IMR-90 (cell line): ENCODE measurements at regions not wholly inside any gene's neighbourhood (a gene's known extent, or its start where the extent isn't known, plus 50 kb on each side); places are given as distances from the start of the nearest gene placed in this dataset.

Experiments
- ATAC-seq: fragments of 200-7000 bp; cut with Tn5 transposase; 2 replicates; pipeline ENCODE4 v1.9.1; 2020; ENCODE audit warnings: low read depth, mild to moderate bottlenecking, moderate library complexity
- BruUV-seq: library from RNA; stranded (reverse); fragments of 400-500 nt; replicated peaks from 2 replicates; lab custom pipeline; 2021; lab: Mats Ljungman, UMichigan
- CTCF ChIA-PET: fragments of 300-600 bp; formaldehyde crosslinking; extraction: SDS; loops from one replicate; lab custom pipeline; 2021; ENCODE audit warnings: antibody characterized with exemption; lab: Yijun Ruan, JAX
- POLR2A ChIA-PET: fragments of 300-600 bp; sonication (Branson Sonifier 250); formaldehyde crosslinking; loops from one replicate; lab custom pipeline; 2022; ENCODE audit warnings: antibody characterized with exemption; ENCODE audit not compliant: unreplicated experiment; lab: Charles Lee
- DNase-seq: peaks from one replicate; pipeline ENCODE4 v3.0.0; 2013
- H2AFZ ChIP-seq: replicated peaks from 2 replicates; pipeline ENCODE3; 2013; ENCODE audit warnings: low read length, mild to moderate bottlenecking; ENCODE audit not compliant: poor library complexity
- H2AK5ac ChIP-seq: 2 replicates; pipeline ENCODE4 v1.6.1; 2013; ENCODE audit warnings: low read depth, low read length, inconsistent platforms
- H2AK9ac ChIP-seq: replicated peaks from 2 replicates; pipeline ENCODE3; 2013; ENCODE audit warnings: mild to moderate bottlenecking, low read depth, low read length, moderate library complexity; ENCODE audit not compliant: poor library complexity
- H2BK120ac ChIP-seq: 2 replicates; pipeline ENCODE4 v1.6.1; 2013; ENCODE audit warnings: low read depth, low read length, inconsistent platforms
- H2BK15ac ChIP-seq: 3 replicates; pipeline ENCODE4 v1.6.1; 2013; ENCODE audit warnings: low read depth, low read length, inconsistent platforms
- H2BK20ac ChIP-seq: 2 replicates; pipeline ENCODE4 v1.6.1; 2013; ENCODE audit warnings: low read depth, mild to moderate bottlenecking, inconsistent platforms, low read length, moderate library complexity
- H2BK5ac ChIP-seq: 2 replicates; pipeline ENCODE4 v1.6.1; 2013; ENCODE audit warnings: mild to moderate bottlenecking, low read depth, low read length, inconsistent platforms; ENCODE audit not compliant: poor library complexity, severe bottlenecking
- H3K14ac ChIP-seq: replicated peaks from 2 replicates; pipeline ENCODE4 v1.6.1; 2013; ENCODE audit warnings: low read depth, low read length, inconsistent platforms
- H3K18ac ChIP-seq: 2 replicates; pipeline ENCODE4 v1.6.1; 2013; ENCODE audit warnings: low read depth, low read length, control low read depth
- H3K23ac ChIP-seq: 2 replicates; pipeline ENCODE4 v1.6.1; 2013; ENCODE audit warnings: low read depth, low read length, inconsistent platforms
- H3K27ac ChIP-seq: 2 replicates; pipeline ENCODE4 v1.5.1; 2013; ENCODE audit warnings: mild to moderate bottlenecking, control low read depth, low read length; ENCODE audit not compliant: insufficient read depth
- H3K27me3 ChIP-seq: 2 replicates; pipeline ENCODE4 v1.6.1; 2013; ENCODE audit warnings: low read length; ENCODE audit not compliant: control insufficient read depth, insufficient read depth
- H3K36me3 ChIP-seq: 2 replicates; pipeline ENCODE4 v1.6.1; 2013; ENCODE audit warnings: low read length, mixed read lengths; ENCODE audit not compliant: control insufficient read depth, insufficient read depth
- H3K4ac ChIP-seq: 2 replicates; pipeline ENCODE4 v1.6.1; 2013; ENCODE audit warnings: low read depth, low read length, inconsistent platforms
- H3K4me1 ChIP-seq: 2 replicates; pipeline ENCODE4 v1.6.1; 2013; ENCODE audit warnings: low read length, mixed read lengths; ENCODE audit not compliant: control insufficient read depth, insufficient read depth
- H3K4me2 ChIP-seq: 2 replicates; pipeline ENCODE4 v1.6.1; 2013; ENCODE audit warnings: low read depth, mild to moderate bottlenecking, control low read depth, low read length, moderate library complexity
- H3K4me3 ChIP-seq: 2 replicates; pipeline ENCODE4 v1.5.1; 2013; ENCODE audit warnings: low read depth, mild to moderate bottlenecking, control low read depth, low read length, moderate library complexity; ENCODE audit not compliant: insufficient read depth
- H3K56ac ChIP-seq: 2 replicates; pipeline ENCODE4 v1.6.1; 2013; ENCODE audit warnings: low read length, inconsistent platforms; ENCODE audit not compliant: insufficient read depth; ENCODE audit errors: extremely low read depth
- H3K79me1 ChIP-seq, 2 experiments: 2 replicates each; pipeline ENCODE4 v1.6.1; 2013; ENCODE audit warnings: low read length in 2 of 2, inconsistent platforms in 1 of 2, low read depth in 1 of 2
- H3K9ac ChIP-seq: 2 replicates; pipeline ENCODE4 v1.6.1; 2013; ENCODE audit warnings: low read depth, low read length, control low read depth
- H3K9me1 ChIP-seq: 2 replicates; pipeline ENCODE4 v1.6.1; 2013; ENCODE audit warnings: low read length, inconsistent platforms; ENCODE audit not compliant: insufficient read depth
- H3K9me3 ChIP-seq: 2 replicates; pipeline ENCODE4 v1.6.1; 2013; ENCODE audit warnings: low read length; ENCODE audit not compliant: control insufficient read depth, insufficient read depth
- H4K20me1 ChIP-seq: 2 replicates; pipeline ENCODE4 v1.6.1; 2013; ENCODE audit warnings: low read length, inconsistent platforms; ENCODE audit not compliant: insufficient read depth
- H4K5ac ChIP-seq: 2 replicates; pipeline ENCODE4 v1.6.1; 2013; ENCODE audit warnings: mild to moderate bottlenecking, low read depth, low read length, control low read depth
- H4K8ac ChIP-seq, 2 experiments: 2 replicates each; pipeline ENCODE4 v1.6.1; 2013; ENCODE audit warnings: low read depth in 2 of 2, low read length in 2 of 2, control low read depth in 1 of 2, inconsistent platforms in 1 of 2
- H4K91ac ChIP-seq: 2 replicates; pipeline ENCODE4 v1.6.1; 2013; ENCODE audit warnings: low read depth, low read length, inconsistent platforms; ENCODE audit not compliant: insufficient read depth
- BHLHE40 ChIP-seq: fragments of 150-350 bp; IDR thresholded peaks from 2 replicates; pipeline ENCODE4 v1.6.1; 2016; ENCODE audit warnings: mild to moderate bottlenecking, low read depth, low read length
- CEBPB ChIP-seq: IDR thresholded peaks from 2 replicates; pipeline ENCODE4 v1.6.1; 2012; ENCODE audit warnings: low read depth, low read length, improper control_type of control experiment
- CHD1 ChIP-seq: IDR thresholded peaks from 2 replicates; pipeline ENCODE4 v1.6.1; 2012; ENCODE audit warnings: low read depth, low read length, improper control_type of control experiment
- ELK1 ChIP-seq: fragments of 150-350 bp; IDR thresholded peaks from 2 replicates; pipeline ENCODE4 v1.6.1; 2016; ENCODE audit warnings: low read depth, mild to moderate bottlenecking, low read length, moderate library complexity, borderline replicate concordance
- FOS ChIP-seq: fragments of 150-350 bp; IDR thresholded peaks from 2 replicates; pipeline ENCODE4 v1.6.1; 2016; ENCODE audit warnings: low read depth, low read length
- MAFK ChIP-seq: IDR thresholded peaks from 2 replicates; pipeline ENCODE4 v1.6.1; 2012; ENCODE audit warnings: low read depth, low read length, improper control_type of control experiment
- MAZ ChIP-seq: IDR thresholded peaks from 2 replicates; pipeline ENCODE4 v1.6.1; 2012; ENCODE audit warnings: low read depth, mild to moderate bottlenecking, low read length, improper control_type of control experiment, moderate library complexity, borderline replicate concordance
- MXI1 ChIP-seq: IDR thresholded peaks from 2 replicates; pipeline ENCODE4 v1.6.1; 2012; ENCODE audit warnings: low read depth, mild to moderate bottlenecking, low read length, moderate library complexity, borderline replicate concordance
- NFE2L2 ChIP-seq: fragments of 150-350 bp; IDR thresholded peaks from 2 replicates; pipeline ENCODE4 v1.6.1; 2016; ENCODE audit warnings: low read depth, mild to moderate bottlenecking, low read length
- POLR2A ChIP-seq: IDR thresholded peaks from 2 replicates; pipeline ENCODE4 v1.6.1; 2012; ENCODE audit warnings: mild to moderate bottlenecking, low read depth, low read length
- RAD21 ChIP-seq: IDR thresholded peaks from 2 replicates; pipeline ENCODE4 v1.6.1; 2012; ENCODE audit warnings: low read length, improper control_type of control experiment
- RCOR1 ChIP-seq: IDR thresholded peaks from 2 replicates; pipeline ENCODE4 v1.6.1; 2012; ENCODE audit warnings: mild to moderate bottlenecking, low read length, improper control_type of control experiment; ENCODE audit not compliant: insufficient replicate concordance
- RFX5 ChIP-seq: IDR thresholded peaks from 2 replicates; pipeline ENCODE4 v1.8.0; 2012; ENCODE audit warnings: low read depth, mild to moderate bottlenecking, low read length, moderate library complexity
- SMC3 ChIP-seq: fragments of 150-350 bp; IDR thresholded peaks from 2 replicates; pipeline ENCODE4 v1.6.1; 2016; ENCODE audit warnings: low read depth, mild to moderate bottlenecking, antibody characterized with exemption, low read length, moderate library complexity
- whole genome bisulfite sequencing, 2 experiments: methylation state at CpG; one replicate each; pipeline versions ENCODE4 v1.1.5 to v1.1.7; 2013; ENCODE audit warnings: missing lambda C conversion rate in 2 of 2; ENCODE audit not compliant: insufficient read length in 1 of 2; ENCODE audit errors: extremely low coverage in 2 of 2; 5-methylcytosine and 5-hydroxymethylcytosine counted together
- dilution Hi-C: fragments of 300-500 bp; cut with HindIII; formaldehyde crosslinking; loops from one replicate; pipeline ENCODE4 v1.14.3; 2018; ENCODE audit warnings: low sequenced_read_pairs; ENCODE audit not compliant: unreplicated experiment
- in situ Hi-C: fragments of 300-500 bp; cut with MboI; formaldehyde crosslinking; loops from 3 replicates; pipeline ENCODE4 v1.14.3; 2019; ENCODE audit warnings: low sequenced_read_pairs, inconsistent platforms, mixed read lengths
- intact Hi-C: fragments of 100-400 bp; cut with micrococcal nuclease; formaldehyde crosslinking; loops from 2 replicates; pipeline ENCODE4 v1.10.0; 2022
- TF ChIP-seq, protein P1 (sequence below): conservative IDR thresholded peaks from 2 replicates; pipeline ENCODE4 v1.5.1; 2012; ENCODE audit warnings: mild to moderate bottlenecking, low read depth, low read length, improper control_type of control experiment
- TF ChIP-seq, protein P2 (sequence below): fragments of 150-350 bp; IDR thresholded peaks from 2 replicates; pipeline ENCODE4 v1.6.1; 2017; ENCODE audit warnings: mild to moderate bottlenecking, antibody characterized with exemption, low read length, low read depth

GRCh38 chr2:8623576-8623957, 58.3 kb upstream of the ID2 start:
- in situ Hi-C loops = no loop called here

More at GRCh38 chr2:8623576-8623957, 58.3 kb upstream of the ID2 start:
- POLR2A ChIA-PET = no interaction called here
- H3K4me2 ChIP-seq = no peak overlapping the region
- H3K4ac ChIP-seq = no peak overlapping the region; the same call in 1 of the 2 replicates
- no peaks in the 10 kb centered on the region; the same call in none of the 2 replicates for H3K27me3 ChIP-seq
- no peak for DNase-seq
- no peak overlapping the region; the same call in 1 of the 2 replicates for H2BK120ac ChIP-seq
- no peaks in the 10 kb centered on the region for H4K20me1 ChIP-seq
- peak overlapping the region; percentile 15; the same call in 1 of the 2 replicates for H2AK5ac ChIP-seq
- no peak for TF ChIP-seq FOS
- no peak for TF ChIP-seq RAD21
- TF ChIP-seq MAZ = no peak
- no peak for TF ChIP-seq RCOR1
- no peak for TF ChIP-seq SMC3
- TF ChIP-seq MAFK = no peak
- no peak for TF ChIP-seq CEBPB
- TF ChIP-seq BHLHE40 = no peak
- TF ChIP-seq, protein P1, sequence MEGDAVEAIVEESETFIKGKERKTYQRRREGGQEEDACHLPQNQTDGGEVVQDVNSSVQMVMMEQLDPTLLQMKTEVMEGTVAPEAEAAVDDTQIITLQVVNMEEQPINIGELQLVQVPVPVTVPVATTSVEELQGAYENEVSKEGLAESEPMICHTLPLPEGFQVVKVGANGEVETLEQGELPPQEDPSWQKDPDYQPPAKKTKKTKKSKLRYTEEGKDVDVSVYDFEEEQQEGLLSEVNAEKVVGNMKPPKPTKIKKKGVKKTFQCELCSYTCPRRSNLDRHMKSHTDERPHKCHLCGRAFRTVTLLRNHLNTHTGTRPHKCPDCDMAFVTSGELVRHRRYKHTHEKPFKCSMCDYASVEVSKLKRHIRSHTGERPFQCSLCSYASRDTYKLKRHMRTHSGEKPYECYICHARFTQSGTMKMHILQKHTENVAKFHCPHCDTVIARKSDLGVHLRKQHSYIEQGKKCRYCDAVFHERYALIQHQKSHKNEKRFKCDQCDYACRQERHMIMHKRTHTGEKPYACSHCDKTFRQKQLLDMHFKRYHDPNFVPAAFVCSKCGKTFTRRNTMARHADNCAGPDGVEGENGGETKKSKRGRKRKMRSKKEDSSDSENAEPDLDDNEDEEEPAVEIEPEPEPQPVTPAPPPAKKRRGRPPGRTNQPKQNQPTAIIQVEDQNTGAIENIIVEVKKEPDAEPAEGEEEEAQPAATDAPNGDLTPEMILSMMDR = no peak
- no peak for TF ChIP-seq RFX5
- no peak for TF ChIP-seq MXI1
- no peak for TF ChIP-seq ELK1
- TF ChIP-seq NFE2L2 = no peak
- TF ChIP-seq CHD1 = no peak
- TF ChIP-seq, protein P2, sequence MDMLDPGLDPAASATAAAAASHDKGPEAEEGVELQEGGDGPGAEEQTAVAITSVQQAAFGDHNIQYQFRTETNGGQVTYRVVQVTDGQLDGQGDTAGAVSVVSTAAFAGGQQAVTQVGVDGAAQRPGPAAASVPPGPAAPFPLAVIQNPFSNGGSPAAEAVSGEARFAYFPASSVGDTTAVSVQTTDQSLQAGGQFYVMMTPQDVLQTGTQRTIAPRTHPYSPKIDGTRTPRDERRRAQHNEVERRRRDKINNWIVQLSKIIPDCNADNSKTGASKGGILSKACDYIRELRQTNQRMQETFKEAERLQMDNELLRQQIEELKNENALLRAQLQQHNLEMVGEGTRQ = no peak
- no peak for TF ChIP-seq POLR2A
- BruUV-seq = no TSS peak
- H3K9me1 ChIP-seq = no peaks in the 10 kb centered on the region; the same call in 1 of the 2 replicates
- H2BK15ac ChIP-seq = no peak overlapping the region
- H4K8ac ChIP-seq = no peak overlapping the region
- ATAC-seq = no peak
- CTCF ChIA-PET = no interaction called here
- H2AK9ac ChIP-seq = peak overlapping the region; percentile 10
- no peak overlapping the region for H4K91ac ChIP-seq
- H2BK20ac ChIP-seq = no peak overlapping the region
- no peak overlapping the region for H3K4me3 ChIP-seq
- 0 out of 2 replicates have a peak, but pooled peaks cover 4% of the 10 kb centered on the region for H3K4me1 ChIP-seq
- intact Hi-C loops (no loop called here), dilution Hi-C loops (no loop called here)
- no peak overlapping the region for H3K14ac ChIP-seq
- WGBS, 2 experiments = 88% methylated on average over 11 of the region's 12 CpGs; no CpG with 5 or more reads in 1 of the 2 experiments
- H4K5ac ChIP-seq = no peak overlapping the region
- no peak overlapping the region for H3K18ac ChIP-seq
- H3K79me1 ChIP-seq = no peaks in the 10 kb centered on the region
- H3K56ac ChIP-seq = no peak overlapping the region
- H3K9ac ChIP-seq = no peak overlapping the region
- H3K9me3 ChIP-seq = no peaks in the 10 kb centered on the region
- no peak overlapping the region for H3K27ac ChIP-seq
- no peaks in the 10 kb centered on the region for H3K36me3 ChIP-seq
- no peak overlapping the region for H2BK5ac ChIP-seq
- H3K23ac ChIP-seq = no peak overlapping the region
- H2AFZ ChIP-seq = peak overlapping the region; percentile 36
